ENCODE measurements at regions not wholly inside any gene's neighbourhood (a gene's known extent, or its start where the extent isn't known, plus 50 kb on each side); places are given as distances from the start of the nearest gene placed in this dataset.

GRCh38 chr7:138386821-138387220 lies 73.2 kb upstream of the TRIM24 start:
- H3K4me1 ChIP-seq = no peaks in the 10 kb centered on the region
- intact Hi-C loops (cut with DNase I) = no loop called here
- H3K36me3 ChIP-seq (ENCODE audit: insufficient read depth in 1 of 2, low read depth in 1 of 2) = no peaks in the 10 kb centered on the region
- TF ChIP-seq CTCF (IDR thresholded peaks at IDR 0.05) = no peak
- no peaks in the 10 kb centered on the region for H3K9me3 ChIP-seq
- no peak for DNase-seq
- ATAC-seq = no peak
- WGBS, 3 donors = 70 to 89% (median 80%) methylated on average over 4 of the region's 4 CpGs
- H3K4me3 ChIP-seq = no peak overlapping the region
- H3K27me3 ChIP-seq (ENCODE audit: insufficient read depth in 3 of 3, low read length in 2 of 3) = no peaks in the 10 kb centered on the region
- no peak overlapping the region for H3K27ac ChIP-seq

- Histone ChIP-seq H3K9me3 (no peaks in the 10 kb centered on the region), H3K27ac (no peak overlapping the region), H3K4me3 (no peak overlapping the region), H3K27me3 (ENCODE audit: insufficient read depth in 3 of 3, low read length in 2 of 3) (no peaks in the 10 kb centered on the region), H3K36me3 (ENCODE audit: insufficient read depth in 1 of 2, low read depth in 1 of 2) (no peaks in the 10 kb centered on the region), H3K4me1 (no peaks in the 10 kb centered on the region)
- intact Hi-C loops (cut with DNase I) = no loop called here
- 87 to 93% (median 90%) methylated on average over 6 of the region's 6 CpGs for WGBS, 3 donors
- DNase-seq (no peak), ATAC-seq (no peak)
- TF ChIP-seq CTCF (IDR thresholded peaks at IDR 0.05) = no peak
Observed at GRCh38 chr7:138387755-138388475, 72.1 kb upstream of the TRIM24 start.

- no peaks in the 10 kb centered on the region for H3K27me3 ChIP-seq (ENCODE audit: insufficient read depth in 3 of 3, low read length in 2 of 3)
- intact Hi-C loops (cut with DNase I) = no loop called here
- H3K9me3 ChIP-seq = no peaks in the 10 kb centered on the region
- H3K27ac ChIP-seq = no peak overlapping the region
- no peaks in the 10 kb centered on the region for H3K4me1 ChIP-seq
- H3K4me3 ChIP-seq = no peak overlapping the region
- no peak for DNase-seq
- H3K36me3 ChIP-seq (ENCODE audit: insufficient read depth in 1 of 2, low read depth in 1 of 2) = no peaks in the 10 kb centered on the region
- no peak for ATAC-seq
- WGBS, 3 donors = 0 to 78% (median 78%) methylated on average over 1 of the region's 1 CpG
- no peak for TF ChIP-seq CTCF (IDR thresholded peaks at IDR 0.05)
Observed at GRCh38 chr7:138388673-138389491, 71.2 kb upstream of the TRIM24 start.

GRCh38 chr7:138395763-138396162 lies 64.3 kb upstream of the TRIM24 start:
- intact Hi-C loops (cut with DNase I) = no loop called here
- Histone ChIP-seq H3K27ac (no peak overlapping the region), H3K27me3 (ENCODE audit: insufficient read depth in 3 of 3, low read length in 2 of 3) (no peaks in the 10 kb centered on the region), H3K4me1 (no peaks in the 10 kb centered on the region), H3K36me3 (ENCODE audit: insufficient read depth in 1 of 2, low read depth in 1 of 2) (no peaks in the 10 kb centered on the region), H3K9me3 (no peaks in the 10 kb centered on the region), H3K4me3 (no peak overlapping the region)
- TF ChIP-seq CTCF (IDR thresholded peaks at IDR 0.05) = no peak
- DNase-seq (no peak), ATAC-seq (no peak)
- 57 to 94% (median 61%) methylated on average over 3 of the region's 3 CpGs for WGBS, 3 donors
